CD4-positive, alpha-beta T cell (primary cell): ENCODE measurements at regions not wholly inside any gene's neighbourhood (a gene's known extent, or its start where the extent isn't known, plus 50 kb on each side); places are given as distances from the start of the nearest gene placed in this dataset.

Experiments
- ATAC-seq: fragments of 200-7000 bp; cut with Tn5 transposase; one replicate; pipeline ENCODE4 v1.10.0; 2022; ENCODE audit warnings: mild to moderate bottlenecking; ENCODE audit not compliant: poor library complexity
- CTCF ChIA-PET: fragments of 350-600 bp; sonication (Branson Sonifier 250); formaldehyde crosslinking; loops from one replicate; lab custom pipeline; 2021; ENCODE audit warnings: antibody characterized with exemption, inconsistent platforms; lab: Charles Lee
- POLR2A ChIA-PET: fragments of 350-600 bp; sonication (Branson Sonifier 250); formaldehyde crosslinking; loops from one replicate; lab custom pipeline; 2021; ENCODE audit warnings: antibody characterized with exemption, inconsistent platforms; lab: Charles Lee
- DNase-seq, 14 experiments: peaks; one replicate each; pipeline ENCODE4 v3.0.0-alpha.2; 2013 to 2020; ENCODE audit warnings: mixed read lengths in 2 of 14
- H3K27ac ChIP-seq, 2 donors: one replicate each; pipeline versions ENCODE4 v1.5.1 to v1.7.0; 2013; ENCODE audit warnings: low read length in 2 of 2, low read depth in 1 of 2, mild to moderate bottlenecking in 1 of 2
- H3K27me3 ChIP-seq, 2 experiments: 1 replicate in 1 of 2; 2 replicates in 1 of 2; pipeline versions ENCODE4 v1.6.1 to v1.7.0; 2013; ENCODE audit warnings: low read length in 2 of 2, control low read depth in 1 of 2, mild to moderate bottlenecking in 1 of 2, moderate library complexity in 1 of 2; ENCODE audit not compliant: insufficient read depth in 2 of 2, control insufficient read depth in 1 of 2
- H3K36me3 ChIP-seq: one replicate; pipeline ENCODE4 v1.6.1; 2013; ENCODE audit warnings: low read length, control low read depth; ENCODE audit not compliant: insufficient read depth
- H3K4me1 ChIP-seq: one replicate; pipeline ENCODE4 v1.6.1; 2013; ENCODE audit warnings: low read length, control low read depth; ENCODE audit not compliant: insufficient read depth
- H3K4me3 ChIP-seq: one replicate; pipeline ENCODE4 v1.5.1; 2013; ENCODE audit warnings: mild to moderate bottlenecking, low read length, moderate library complexity
- H3K9me3 ChIP-seq, 2 experiments: 1 replicate in 1 of 2; 2 replicates in 1 of 2; pipeline versions ENCODE4 v1.6.1 to v1.7.0; 2013; ENCODE audit warnings: low read length in 2 of 2, mild to moderate bottlenecking in 2 of 2, control low read depth in 1 of 2, moderate library complexity in 1 of 2; ENCODE audit not compliant: control insufficient read depth in 1 of 2, insufficient read depth in 1 of 2
- H3K27ac Mint-ChIP-seq: one replicate; pipeline ENCODE4 v1.8.0; 2020; ENCODE audit warnings: mixed read lengths
- H3K27me3 Mint-ChIP-seq: one replicate; pipeline ENCODE4 v1.8.0; 2021; ENCODE audit warnings: mixed read lengths
- H3K36me3 Mint-ChIP-seq: one replicate; pipeline ENCODE4 v1.8.0; 2021; ENCODE audit warnings: low read depth, mixed read lengths
- H3K4me1 Mint-ChIP-seq: one replicate; pipeline ENCODE4 v1.8.0; 2021; ENCODE audit warnings: low read depth, mixed read lengths
- H3K4me3 Mint-ChIP-seq: one replicate; pipeline ENCODE4 v1.8.0; 2020; ENCODE audit warnings: mild to moderate bottlenecking, mixed read lengths
- H3K9me3 Mint-ChIP-seq: one replicate; pipeline ENCODE4 v1.8.0; 2020; ENCODE audit warnings: mixed read lengths
- intact Hi-C, 2 experiments: fragments of 100-400 bp; cut with DNase I in 1 of 2; cut with micrococcal nuclease in 1 of 2; formaldehyde crosslinking; loops; one replicate each; pipeline versions ENCODE4 v1.15.1 to v1.9.0; 2023 to 2025; cut with DNase I, micrococcal nuclease
- TF ChIP-seq, protein P1 (sequence below): fragments of 200-600 bp; IDR thresholded peaks from one replicate; pipeline ENCODE4 v1.8.0; 2022; ENCODE audit warnings: antibody characterized with exemption, mild to moderate bottlenecking

DNA sequence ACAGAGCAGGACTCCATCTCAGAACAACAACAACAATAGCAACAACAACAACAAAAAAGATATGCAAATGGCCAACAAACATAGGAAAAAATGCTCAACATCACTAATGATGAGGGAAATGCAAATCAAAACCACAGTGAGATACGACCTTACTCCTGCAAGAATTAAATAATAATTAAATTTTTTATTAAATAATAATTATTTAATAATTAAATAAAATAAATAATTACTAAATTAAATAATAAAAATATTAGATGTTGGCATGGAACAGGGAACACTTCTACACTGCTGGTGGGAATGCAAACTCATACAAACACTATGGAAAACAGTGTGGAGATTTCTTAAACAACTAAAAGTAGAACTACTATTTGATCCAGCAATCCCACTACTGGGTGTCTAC, 1022.3 kb upstream of the B3GALT2 start:
- no peak overlapping the region for H3K27ac Mint-ChIP-seq
- intact Hi-C loops = no loop called here
- no peak for DNase-seq
- Histone ChIP-seq H3K27me3 (no peaks in the 10 kb centered on the region), H3K4me1 (no peaks in the 10 kb centered on the region), H3K4me3 (no peak overlapping the region), H3K36me3 (no peaks in the 10 kb centered on the region), H3K27ac (no peak overlapping the region), H3K9me3 (no peaks in the 10 kb centered on the region)
- ChIA-PET CTCF (no interaction called here), POLR2A (no interaction called here)
- H3K9me3 Mint-ChIP-seq = no peaks in the 10 kb centered on the region
- TF ChIP-seq, protein P1, sequence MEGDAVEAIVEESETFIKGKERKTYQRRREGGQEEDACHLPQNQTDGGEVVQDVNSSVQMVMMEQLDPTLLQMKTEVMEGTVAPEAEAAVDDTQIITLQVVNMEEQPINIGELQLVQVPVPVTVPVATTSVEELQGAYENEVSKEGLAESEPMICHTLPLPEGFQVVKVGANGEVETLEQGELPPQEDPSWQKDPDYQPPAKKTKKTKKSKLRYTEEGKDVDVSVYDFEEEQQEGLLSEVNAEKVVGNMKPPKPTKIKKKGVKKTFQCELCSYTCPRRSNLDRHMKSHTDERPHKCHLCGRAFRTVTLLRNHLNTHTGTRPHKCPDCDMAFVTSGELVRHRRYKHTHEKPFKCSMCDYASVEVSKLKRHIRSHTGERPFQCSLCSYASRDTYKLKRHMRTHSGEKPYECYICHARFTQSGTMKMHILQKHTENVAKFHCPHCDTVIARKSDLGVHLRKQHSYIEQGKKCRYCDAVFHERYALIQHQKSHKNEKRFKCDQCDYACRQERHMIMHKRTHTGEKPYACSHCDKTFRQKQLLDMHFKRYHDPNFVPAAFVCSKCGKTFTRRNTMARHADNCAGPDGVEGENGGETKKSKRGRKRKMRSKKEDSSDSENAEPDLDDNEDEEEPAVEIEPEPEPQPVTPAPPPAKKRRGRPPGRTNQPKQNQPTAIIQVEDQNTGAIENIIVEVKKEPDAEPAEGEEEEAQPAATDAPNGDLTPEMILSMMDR = no peak
- H3K4me1 Mint-ChIP-seq = peaks cover 5% of the 10 kb centered on the region
- H3K27me3 Mint-ChIP-seq = no peaks in the 10 kb centered on the region
- no peaks in the 10 kb centered on the region for H3K36me3 Mint-ChIP-seq
- no peak overlapping the region for H3K4me3 Mint-ChIP-seq
- ATAC-seq = no peak

- Histone ChIP-seq H3K4me3 (no peak overlapping the region), H3K27me3 (no peaks in the 10 kb centered on the region), H3K36me3 (no peaks in the 10 kb centered on the region), H3K27ac (no peak overlapping the region), H3K9me3 (no peaks in the 10 kb centered on the region), H3K4me1 (no peaks in the 10 kb centered on the region)
- TF ChIP-seq, protein P1 = no peak
- DNase-seq (no peak), ATAC-seq (no peak)
- Mint-ChIP-seq H3K4me3 (no peak overlapping the region), H3K9me3 (no peaks in the 10 kb centered on the region), H3K4me1 (no peaks in the 10 kb centered on the region), H3K36me3 (no peaks in the 10 kb centered on the region), H3K27ac (no peak overlapping the region), H3K27me3 (no peaks in the 10 kb centered on the region)
- intact Hi-C loops = no loop called here
- ChIA-PET POLR2A (no interaction called here), CTCF (no interaction called here)
Measured at GRCh38 chr1:194196562-194196961, 1010.1 kb upstream of the B3GALT2 start.

DNA sequence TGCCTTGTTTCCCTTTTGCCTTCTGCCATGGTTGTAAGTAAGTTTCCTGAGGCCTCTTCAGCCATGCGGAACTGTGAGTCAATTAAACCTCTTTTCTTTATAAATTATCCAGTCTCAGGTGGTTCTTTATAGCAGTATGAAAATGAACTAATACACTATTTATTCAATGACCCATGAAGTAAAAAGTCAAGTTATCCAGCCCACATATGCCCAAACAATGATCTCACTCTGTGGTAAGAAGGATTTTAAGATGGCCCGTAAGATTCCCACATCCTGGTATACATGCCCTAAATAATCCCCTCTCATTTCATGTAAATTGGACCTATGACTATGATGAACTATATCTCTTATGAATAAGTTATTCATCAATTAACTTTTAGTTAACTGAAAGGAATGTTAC, 1008.3 kb upstream of the B3GALT2 start:
- no peak overlapping the region for H3K27ac ChIP-seq
- H3K27me3 ChIP-seq = no peaks in the 10 kb centered on the region
- ATAC-seq (no peak), DNase-seq (no peak)
- no peaks in the 10 kb centered on the region for H3K36me3 ChIP-seq
- no peaks in the 10 kb centered on the region for H3K36me3 Mint-ChIP-seq
- no peak overlapping the region for H3K4me3 Mint-ChIP-seq
- no peaks in the 10 kb centered on the region for H3K9me3 Mint-ChIP-seq
- H3K27ac Mint-ChIP-seq = no peak overlapping the region
- no peaks in the 10 kb centered on the region for H3K27me3 Mint-ChIP-seq
- ChIA-PET POLR2A (no interaction called here), CTCF (no interaction called here)
- TF ChIP-seq, protein P1 = no peak
- intact Hi-C loops = no loop called here
- H3K9me3 ChIP-seq = peaks cover 0 to 5% of the 10 kb centered on the region in 2 experiments
- H3K4me1 ChIP-seq = no peaks in the 10 kb centered on the region
- no peaks in the 10 kb centered on the region for H3K4me1 Mint-ChIP-seq
- H3K4me3 ChIP-seq = no peak overlapping the region
